GM20000 (cell line): ENCODE measurements at regions not wholly inside any gene's neighbourhood (a gene's known extent, or its start where the extent isn't known, plus 50 kb on each side); places are given as distances from the start of the nearest gene placed in this dataset.
"Not testable (repeated sequence)": the region's sequence is repeated elsewhere in the genome, so short reads cannot be mapped to it uniquely, and the experiment has no call there.

Source experiments
- DNase-seq: peaks from one replicate; pipeline ENCODE4 v3.0.0; 2012; ENCODE audit warnings: low spot score
- CTCF ChIP-seq: IDR thresholded peaks from 2 replicates; pipeline ENCODE4 v1.5.1; 2012; ENCODE audit warnings: mild to moderate bottlenecking, control low read depth; ENCODE audit errors: extremely low read depth, missing control alignments

GRCh38 chrX:136941396-136942337 lies 61.1 kb upstream of the RBMX start:
- no peak for DNase-seq
- no peak for TF ChIP-seq CTCF

- no peak for TF ChIP-seq CTCF
- DNase-seq = no peak
These were observed 55.6 kb upstream of the RBMX start for GRCh38 chrX:136936183-136936549.

- DNase-seq = peak; percentile 13
These were observed 55.1 kb upstream of the RBMX start for GRCh38 chrX:136935533-136936182.

- not testable (repeated sequence) for DNase-seq
These were observed 54.1 kb upstream of the RBMX start for GRCh38 chrX:136934652-136935051.

GRCh38 chrX:136933611-136934145 lies 53.2 kb upstream of the RBMX start:
- TF ChIP-seq CTCF = no peak
- DNase-seq = no peak

GRCh38 chrX:136931661-136932060 lies 51.1 kb upstream of the RBMX start:
- no peak for DNase-seq

More at GRCh38 chrX:136931661-136932060, 51.1 kb upstream of the RBMX start:
- TF ChIP-seq CTCF = no peak
